Panc1 (cell line): ENCODE measurements at regions not wholly inside any gene's neighbourhood (a gene's known extent, or its start where the extent isn't known, plus 50 kb on each side); places are given as distances from the start of the nearest gene placed in this dataset.

Experiments
- POLR2AphosphoS5 ChIP-seq: IDR thresholded peaks from 2 replicates; pipeline ENCODE4 v1.6.1; 2012; ENCODE audit warnings: mild to moderate bottlenecking, low read depth, low read length, moderate library complexity
- SIN3A ChIP-seq: IDR thresholded peaks from 2 replicates; pipeline ENCODE4 v1.6.1; 2012; ENCODE audit warnings: low read depth, mild to moderate bottlenecking, low read length, moderate library complexity, borderline replicate concordance; ENCODE audit not compliant: insufficient read depth
- TF ChIP-seq, protein P1 (sequence below): fragments of 450-650 bp; IDR thresholded peaks from 2 replicates; pipeline ENCODE4 v1.5.1; 2017; ENCODE audit warnings: mild to moderate bottlenecking

DNA sequence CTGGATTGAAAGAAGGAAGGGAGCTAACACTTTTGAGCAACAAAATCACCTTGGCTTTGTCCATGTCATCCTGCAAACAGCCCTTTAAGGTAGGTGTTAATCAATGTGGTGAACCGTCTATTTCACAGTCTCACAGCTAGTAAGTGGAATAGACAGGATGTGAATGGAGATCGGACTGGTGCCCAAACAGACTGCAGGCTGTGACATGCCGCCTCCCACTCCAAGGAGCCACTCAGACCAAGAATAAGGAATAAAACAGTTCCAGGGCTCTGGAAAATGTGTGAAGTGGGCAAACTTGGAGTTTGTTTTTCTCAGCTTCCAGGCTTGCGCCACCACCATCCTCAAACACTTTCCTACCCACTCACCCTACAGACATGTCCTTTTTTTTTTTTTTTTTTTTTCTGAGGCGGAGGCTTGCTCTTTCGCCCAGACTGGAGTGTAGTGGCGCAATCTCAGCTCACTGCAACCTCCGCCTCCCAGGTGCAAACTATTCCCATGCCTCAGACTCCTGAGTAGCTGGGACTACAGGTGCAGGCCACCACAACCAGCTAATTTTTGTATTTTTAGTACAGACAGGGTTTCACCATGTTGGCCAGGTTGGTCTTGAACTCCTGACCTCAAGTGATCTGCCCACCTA is 57.7 kb upstream of the SEC24B start:
- TF ChIP-seq, protein P1, sequence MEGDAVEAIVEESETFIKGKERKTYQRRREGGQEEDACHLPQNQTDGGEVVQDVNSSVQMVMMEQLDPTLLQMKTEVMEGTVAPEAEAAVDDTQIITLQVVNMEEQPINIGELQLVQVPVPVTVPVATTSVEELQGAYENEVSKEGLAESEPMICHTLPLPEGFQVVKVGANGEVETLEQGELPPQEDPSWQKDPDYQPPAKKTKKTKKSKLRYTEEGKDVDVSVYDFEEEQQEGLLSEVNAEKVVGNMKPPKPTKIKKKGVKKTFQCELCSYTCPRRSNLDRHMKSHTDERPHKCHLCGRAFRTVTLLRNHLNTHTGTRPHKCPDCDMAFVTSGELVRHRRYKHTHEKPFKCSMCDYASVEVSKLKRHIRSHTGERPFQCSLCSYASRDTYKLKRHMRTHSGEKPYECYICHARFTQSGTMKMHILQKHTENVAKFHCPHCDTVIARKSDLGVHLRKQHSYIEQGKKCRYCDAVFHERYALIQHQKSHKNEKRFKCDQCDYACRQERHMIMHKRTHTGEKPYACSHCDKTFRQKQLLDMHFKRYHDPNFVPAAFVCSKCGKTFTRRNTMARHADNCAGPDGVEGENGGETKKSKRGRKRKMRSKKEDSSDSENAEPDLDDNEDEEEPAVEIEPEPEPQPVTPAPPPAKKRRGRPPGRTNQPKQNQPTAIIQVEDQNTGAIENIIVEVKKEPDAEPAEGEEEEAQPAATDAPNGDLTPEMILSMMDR: no peak
- TF ChIP-seq POLR2AphosphoS5 (no peak), SIN3A (no peak)
